MM.1S (cell line): ENCODE measurements at regions not wholly inside any gene's neighbourhood (a gene's known extent, or its start where the extent isn't known, plus 50 kb on each side); places are given as distances from the start of the nearest gene placed in this dataset.

Source experiments
- DNase-seq: peaks from one replicate; pipeline ENCODE4 v3.0.0-alpha.2; 2015
- H2AFZ ChIP-seq: fragments of 300-600 bp; sonication (generic); 2 replicates; pipeline ENCODE4 v1.6.0; 2016; ENCODE audit warnings: antibody characterized with exemption, low read length
- H3F3A ChIP-seq: fragments of 300-600 bp; sonication (generic); 2 replicates; pipeline ENCODE4 v1.6.1; 2016; ENCODE audit warnings: mild to moderate bottlenecking, antibody characterized with exemption, low read length, moderate library complexity, mixed read lengths; ENCODE audit not compliant: insufficient read depth
- H3K27ac ChIP-seq: fragments of 300-600 bp; sonication (generic); 2 replicates; pipeline ENCODE4 v1.5.1; 2016; ENCODE audit warnings: mild to moderate bottlenecking, low read length
- H3K27me3 ChIP-seq: fragments of 300-600 bp; sonication (generic); replicated peaks from 2 replicates; pipeline ENCODE4 v1.6.0; 2016; ENCODE audit warnings: low read length; ENCODE audit not compliant: insufficient read depth
- H3K36me3 ChIP-seq: fragments of 300-600 bp; sonication (generic); replicated peaks from 2 replicates; pipeline ENCODE4 v1.6.1; 2016; ENCODE audit warnings: mild to moderate bottlenecking, low read length, mixed read lengths; ENCODE audit not compliant: insufficient read depth
- H3K4me1 ChIP-seq: fragments of 300-600 bp; sonication (generic); 2 replicates; pipeline ENCODE4 v1.6.1; 2016; ENCODE audit warnings: low read length, mixed read lengths
- H3K4me2 ChIP-seq: fragments of 300-600 bp; sonication (generic); 2 replicates; pipeline ENCODE4 v1.6.0; 2016; ENCODE audit warnings: low read depth, low read length
- H3K4me3 ChIP-seq: fragments of 300-600 bp; sonication (generic); 2 replicates; pipeline ENCODE4 v1.5.1; 2016; ENCODE audit warnings: low read length, mixed read lengths
- H3K79me2 ChIP-seq: fragments of 300-600 bp; sonication (generic); 2 replicates; pipeline ENCODE4 v1.6.1; 2016; ENCODE audit warnings: mixed run types, low read length, mixed read lengths
- H3K9ac ChIP-seq: fragments of 300-600 bp; sonication (generic); 2 replicates; pipeline ENCODE4 v1.6.1; 2016; ENCODE audit warnings: low read length, mixed read lengths
- H3K9me2 ChIP-seq: fragments of 300-600 bp; sonication (generic); replicated peaks from 2 replicates; pipeline ENCODE4 v1.6.1; 2016; ENCODE audit warnings: mild to moderate bottlenecking, low read length, mixed read lengths; ENCODE audit not compliant: insufficient read depth
- H3K9me3 ChIP-seq: fragments of 300-600 bp; sonication (generic); replicated peaks from 2 replicates; pipeline ENCODE4 v1.6.1; 2016; ENCODE audit warnings: mild to moderate bottlenecking, low read length, mixed read lengths; ENCODE audit not compliant: insufficient read depth
- H4K20me1 ChIP-seq: fragments of 300-600 bp; sonication (generic); 2 replicates; pipeline ENCODE4 v1.6.1; 2016; ENCODE audit warnings: mild to moderate bottlenecking, low read length, moderate library complexity, mixed read lengths; ENCODE audit not compliant: insufficient read depth
- CTCF ChIP-seq: fragments of 300-600 bp; sonication (generic); IDR thresholded peaks from 2 replicates; pipeline ENCODE4 v1.5.1; 2016; ENCODE audit warnings: antibody characterized with exemption, low read length, mixed read lengths
- EZH2 ChIP-seq: fragments of 300-600 bp; sonication (generic); optimal IDR thresholded peaks from 2 replicates; pipeline ENCODE3; 2017; ENCODE audit warnings: low read depth, mild to moderate bottlenecking, antibody characterized with exemption, low read length, mixed read lengths
- EZH2phosphoT487 ChIP-seq: fragments of 300-600 bp; sonication (generic); IDR thresholded peaks from 2 replicates; pipeline ENCODE4 v1.6.1; 2018; ENCODE audit warnings: antibody characterized with exemption, low read length

DNA sequence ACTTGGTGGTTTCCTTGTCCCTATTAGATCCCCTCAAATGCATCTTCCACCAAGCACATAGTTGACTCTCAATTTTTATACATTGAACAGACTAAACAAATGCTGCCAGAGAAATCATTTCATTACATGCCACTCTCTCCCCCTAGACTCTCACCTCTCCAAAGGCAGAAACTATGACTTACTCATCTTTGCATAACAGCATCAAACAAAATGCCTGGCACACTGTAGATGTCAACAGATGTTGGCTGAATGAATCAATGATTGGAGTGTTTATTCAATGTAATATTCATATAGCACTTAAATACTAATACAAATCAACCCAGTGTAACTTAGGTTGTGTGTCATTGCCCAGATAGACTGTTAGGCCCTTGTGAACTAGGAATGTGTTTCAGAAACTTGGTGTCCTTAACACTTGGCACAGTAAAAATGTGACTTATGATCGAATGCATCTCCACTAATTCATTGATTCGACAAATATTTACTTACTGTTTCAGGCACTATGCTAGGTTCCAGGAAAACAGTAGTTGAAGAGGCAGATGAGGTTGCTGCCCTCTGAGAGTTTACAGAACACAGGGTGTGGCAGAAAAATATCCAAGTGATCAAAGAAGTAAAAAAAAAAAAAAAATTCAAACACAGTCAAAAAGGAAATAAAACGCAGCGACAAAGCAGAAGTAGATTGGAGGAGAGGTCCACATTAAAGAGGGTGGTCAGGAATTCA lies 188.5 kb upstream of the LRRN1 start:
- Histone ChIP-seq H3K4me2 (no peak overlapping the region), H3K36me3 (no peaks in the 10 kb centered on the region), H3K79me2 (no peaks in the 10 kb centered on the region), H3K9me3 (no peaks in the 10 kb centered on the region), H3K9me2 (no peaks in the 10 kb centered on the region), H3K4me1 (no peaks in the 10 kb centered on the region), H4K20me1 (no peaks in the 10 kb centered on the region), H3K27ac (no peak overlapping the region), H2AFZ (no peak overlapping the region), H3K9ac (no peak overlapping the region), H3F3A (no peaks in the 10 kb centered on the region), H3K27me3 (no peaks in the 10 kb centered on the region), H3K4me3 (no peak overlapping the region)
- no peak for DNase-seq
- no peak for TF ChIP-seq EZH2

- no peak overlapping the region for H2AFZ ChIP-seq
- H3F3A ChIP-seq, result no peaks in the 10 kb centered on the region
- no peak overlapping the region for H3K9ac ChIP-seq
- no peaks in the 10 kb centered on the region for H3K27me3 ChIP-seq
- DNase-seq, result no peak
- no peak overlapping the region for H3K4me2 ChIP-seq
- H3K9me3 ChIP-seq, result no peaks in the 10 kb centered on the region
- H3K79me2 ChIP-seq, result no peaks in the 10 kb centered on the region
- peaks cover 4% of the 10 kb centered on the region; the same call in 1 of the 2 replicates for H3K4me1 ChIP-seq
- H3K27ac ChIP-seq, result no peak overlapping the region
- TF ChIP-seq EZH2, result no peak
- no peak for TF ChIP-seq EZH2phosphoT487
- TF ChIP-seq CTCF, result no peak
- H3K9me2 ChIP-seq, result no peaks in the 10 kb centered on the region
- H3K4me3 ChIP-seq, result no peak overlapping the region
- H3K36me3 ChIP-seq, result no peaks in the 10 kb centered on the region
- H4K20me1 ChIP-seq, result no peaks in the 10 kb centered on the region
Observed at GRCh38 chr3:3606321-3606720, 192.9 kb upstream of the LRRN1 start.

GRCh38 chr3:3605226-3605625 lies 194.0 kb upstream of the LRRN1 start:
- Histone ChIP-seq H3K9ac (no peak overlapping the region), H3K36me3 (no peaks in the 10 kb centered on the region), H3K9me2 (no peaks in the 10 kb centered on the region), H3K27me3 (no peaks in the 10 kb centered on the region), H4K20me1 (no peaks in the 10 kb centered on the region), H2AFZ (no peak overlapping the region), H3K4me1 (peaks cover 4% of the 10 kb centered on the region; the same call in 1 of the 2 replicates), H3K4me2 (no peak overlapping the region), H3K4me3 (no peak overlapping the region), H3K9me3 (no peaks in the 10 kb centered on the region), H3K79me2 (no peaks in the 10 kb centered on the region), H3F3A (no peaks in the 10 kb centered on the region), H3K27ac (no peak overlapping the region)
- no peak for DNase-seq
- no peak for TF ChIP-seq EZH2
- no peak for TF ChIP-seq EZH2phosphoT487
- no peak for TF ChIP-seq CTCF

DNA sequence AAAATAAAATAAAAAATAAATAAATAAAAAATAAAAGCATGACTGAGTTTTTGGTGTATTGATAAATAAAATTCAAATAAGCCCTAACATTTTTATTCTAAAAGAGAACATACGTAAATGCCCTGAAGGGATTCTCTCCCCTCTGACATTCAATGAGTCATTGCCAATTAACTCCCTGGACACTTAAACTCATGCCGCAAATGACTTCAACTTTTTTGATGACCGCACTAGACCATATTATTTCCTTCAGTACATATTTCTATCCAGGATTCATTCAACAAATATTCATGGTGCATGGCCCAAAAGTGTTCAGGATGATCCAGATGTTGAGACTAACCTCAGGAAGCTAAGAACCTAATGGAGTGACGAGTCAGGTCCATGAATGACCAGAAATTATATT lies 195.9 kb upstream of the LRRN1 start:
- Histone ChIP-seq H3K79me2 (no peaks in the 10 kb centered on the region), H3F3A (no peaks in the 10 kb centered on the region), H3K4me1 (peaks cover 4% of the 10 kb centered on the region; the same call in 1 of the 2 replicates), H3K9ac (no peak overlapping the region), H3K27ac (no peak overlapping the region), H2AFZ (no peak overlapping the region), H4K20me1 (no peaks in the 10 kb centered on the region), H3K27me3 (no peaks in the 10 kb centered on the region), H3K4me3 (no peak overlapping the region), H3K4me2 (no peak overlapping the region), H3K9me2 (no peaks in the 10 kb centered on the region), H3K9me3 (no peaks in the 10 kb centered on the region), H3K36me3 (no peaks in the 10 kb centered on the region)
- DNase-seq, result no peak
- TF ChIP-seq EZH2phosphoT487, result no peak
- TF ChIP-seq CTCF, result no peak
- TF ChIP-seq EZH2, result no peak
